Osteoblast (primary cell): ENCODE measurements at regions not wholly inside any gene's neighbourhood (a gene's known extent, or its start where the extent isn't known, plus 50 kb on each side); places are given as distances from the start of the nearest gene placed in this dataset.

Experiments
- DNase-seq: peaks from one replicate; pipeline ENCODE4 v3.0.0; 2011; ENCODE audit warnings: low spot score, mixed read lengths; ENCODE audit not compliant: insufficient read length; ENCODE audit errors: missing footprints
- H2AFZ ChIP-seq: 2 replicates; pipeline ENCODE4 v1.6.0; 2011; ENCODE audit warnings: mild to moderate bottlenecking, low read length
- H3K27ac ChIP-seq: 2 replicates; pipeline ENCODE4 v1.5.1; 2011; ENCODE audit warnings: mild to moderate bottlenecking, low read depth, low read length, moderate library complexity
- H3K27me3 ChIP-seq: 2 replicates; pipeline ENCODE4 v1.6.0; 2012; ENCODE audit warnings: mild to moderate bottlenecking, control low read depth, inconsistent platforms, low read length, moderate library complexity; ENCODE audit not compliant: insufficient read depth
- H3K36me3 ChIP-seq: 2 replicates; pipeline ENCODE4 v1.5.1; 2011; ENCODE audit warnings: mild to moderate bottlenecking, low read length, control low read depth, moderate library complexity; ENCODE audit not compliant: insufficient read depth
- H3K4me1 ChIP-seq: 2 replicates; pipeline ENCODE4 v1.5.1; 2011; ENCODE audit warnings: mild to moderate bottlenecking, low read length, control low read depth, moderate library complexity; ENCODE audit not compliant: insufficient read depth
- H3K4me2 ChIP-seq: 2 replicates; pipeline ENCODE4 v1.6.0; 2011; ENCODE audit warnings: mild to moderate bottlenecking, low read length; ENCODE audit not compliant: insufficient read depth
- H3K4me3 ChIP-seq: fragments of 200-600 bp; sonication (generic); 3 replicates; pipeline ENCODE4 v1.5.1; 2012; ENCODE audit warnings: mild to moderate bottlenecking, low read length, inconsistent platforms; ENCODE audit not compliant: insufficient read depth
- H3K79me2 ChIP-seq: 2 replicates; pipeline ENCODE4 v1.6.0; 2012; ENCODE audit warnings: mild to moderate bottlenecking, low read length, control low read depth, inconsistent platforms; ENCODE audit not compliant: insufficient read depth
- H3K9me3 ChIP-seq: 2 replicates; pipeline ENCODE4 v1.5.1; 2011; ENCODE audit warnings: low read depth, low read length, control low read depth
- H4K20me1 ChIP-seq: 2 replicates; pipeline ENCODE4 v1.6.0; 2012; ENCODE audit warnings: mild to moderate bottlenecking, low read length, control low read depth; ENCODE audit not compliant: insufficient read depth
- TF ChIP-seq, protein P1 (sequence below): IDR thresholded peaks from 2 replicates; pipeline ENCODE4 v1.5.1; 2011; ENCODE audit warnings: mild to moderate bottlenecking, low read depth, low read length, moderate library complexity; ENCODE audit errors: extremely low read depth

DNA sequence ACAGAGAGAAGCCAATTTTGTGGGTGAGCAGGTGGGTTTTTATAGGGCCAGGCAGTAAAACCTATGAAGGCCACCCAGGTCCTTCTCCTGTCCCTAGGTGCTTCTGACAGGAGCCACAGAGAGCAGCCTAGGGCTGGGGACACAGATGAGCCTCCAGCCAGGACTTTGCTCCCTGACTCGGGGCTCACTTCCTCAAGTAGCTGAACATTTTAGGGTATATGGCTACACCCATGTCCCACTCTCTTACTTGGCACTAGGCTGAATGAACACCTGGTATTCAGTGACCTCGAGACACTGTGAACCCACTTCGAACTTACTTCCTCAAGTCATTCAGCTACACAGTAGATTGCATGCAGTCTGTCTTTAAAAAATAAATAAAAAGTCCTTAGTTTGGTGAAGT is 217.3 kb downstream of the MID1IP1 start:
- TF ChIP-seq, protein P1, sequence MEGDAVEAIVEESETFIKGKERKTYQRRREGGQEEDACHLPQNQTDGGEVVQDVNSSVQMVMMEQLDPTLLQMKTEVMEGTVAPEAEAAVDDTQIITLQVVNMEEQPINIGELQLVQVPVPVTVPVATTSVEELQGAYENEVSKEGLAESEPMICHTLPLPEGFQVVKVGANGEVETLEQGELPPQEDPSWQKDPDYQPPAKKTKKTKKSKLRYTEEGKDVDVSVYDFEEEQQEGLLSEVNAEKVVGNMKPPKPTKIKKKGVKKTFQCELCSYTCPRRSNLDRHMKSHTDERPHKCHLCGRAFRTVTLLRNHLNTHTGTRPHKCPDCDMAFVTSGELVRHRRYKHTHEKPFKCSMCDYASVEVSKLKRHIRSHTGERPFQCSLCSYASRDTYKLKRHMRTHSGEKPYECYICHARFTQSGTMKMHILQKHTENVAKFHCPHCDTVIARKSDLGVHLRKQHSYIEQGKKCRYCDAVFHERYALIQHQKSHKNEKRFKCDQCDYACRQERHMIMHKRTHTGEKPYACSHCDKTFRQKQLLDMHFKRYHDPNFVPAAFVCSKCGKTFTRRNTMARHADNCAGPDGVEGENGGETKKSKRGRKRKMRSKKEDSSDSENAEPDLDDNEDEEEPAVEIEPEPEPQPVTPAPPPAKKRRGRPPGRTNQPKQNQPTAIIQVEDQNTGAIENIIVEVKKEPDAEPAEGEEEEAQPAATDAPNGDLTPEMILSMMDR: no peak
- H2AFZ ChIP-seq: no peak overlapping the region
- H3K4me3 ChIP-seq: no peak overlapping the region
- no peak for DNase-seq
- H3K4me2 ChIP-seq: no peak overlapping the region
- no peaks in the 10 kb centered on the region for H3K36me3 ChIP-seq
- H3K9me3 ChIP-seq: no peaks in the 10 kb centered on the region
- H3K27me3 ChIP-seq: peaks cover 5% of the 10 kb centered on the region
- H3K27ac ChIP-seq: no peak overlapping the region
- peaks cover 3% of the 10 kb centered on the region for H3K4me1 ChIP-seq
- H3K79me2 ChIP-seq: no peaks in the 10 kb centered on the region
- no peaks in the 10 kb centered on the region for H4K20me1 ChIP-seq

DNA sequence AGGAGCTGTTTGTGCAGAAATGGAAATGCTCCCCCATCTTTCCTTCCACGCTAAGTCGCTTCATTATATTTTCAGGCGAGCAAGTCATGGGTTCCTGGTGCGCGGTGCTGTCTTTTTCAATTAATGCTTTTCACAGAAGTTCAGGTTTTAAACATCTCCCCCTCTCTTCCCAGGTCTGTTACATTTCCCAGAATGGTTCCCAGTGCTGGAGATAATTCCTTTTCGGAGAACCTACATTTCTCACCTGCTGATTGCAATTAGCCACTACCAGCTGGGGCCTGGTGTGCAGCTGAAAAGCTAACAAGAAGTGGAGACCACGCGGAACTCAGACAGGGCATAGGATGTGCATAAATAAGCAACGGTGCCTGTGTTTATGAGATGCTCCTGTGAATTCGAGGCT is 217.8 kb downstream of the MID1IP1 start:
- H2AFZ ChIP-seq: no peak overlapping the region
- no peak for DNase-seq
- TF ChIP-seq, protein P1: no peak
- no peak overlapping the region for H3K4me3 ChIP-seq
- no peaks in the 10 kb centered on the region for H3K9me3 ChIP-seq
- no peaks in the 10 kb centered on the region for H4K20me1 ChIP-seq
- H3K4me1 ChIP-seq: peaks cover 3% of the 10 kb centered on the region
- no peaks in the 10 kb centered on the region for H3K79me2 ChIP-seq
- no peak overlapping the region for H3K4me2 ChIP-seq
- peaks cover 5% of the 10 kb centered on the region for H3K27me3 ChIP-seq
- H3K36me3 ChIP-seq: no peaks in the 10 kb centered on the region
- no peak overlapping the region for H3K27ac ChIP-seq

DNA sequence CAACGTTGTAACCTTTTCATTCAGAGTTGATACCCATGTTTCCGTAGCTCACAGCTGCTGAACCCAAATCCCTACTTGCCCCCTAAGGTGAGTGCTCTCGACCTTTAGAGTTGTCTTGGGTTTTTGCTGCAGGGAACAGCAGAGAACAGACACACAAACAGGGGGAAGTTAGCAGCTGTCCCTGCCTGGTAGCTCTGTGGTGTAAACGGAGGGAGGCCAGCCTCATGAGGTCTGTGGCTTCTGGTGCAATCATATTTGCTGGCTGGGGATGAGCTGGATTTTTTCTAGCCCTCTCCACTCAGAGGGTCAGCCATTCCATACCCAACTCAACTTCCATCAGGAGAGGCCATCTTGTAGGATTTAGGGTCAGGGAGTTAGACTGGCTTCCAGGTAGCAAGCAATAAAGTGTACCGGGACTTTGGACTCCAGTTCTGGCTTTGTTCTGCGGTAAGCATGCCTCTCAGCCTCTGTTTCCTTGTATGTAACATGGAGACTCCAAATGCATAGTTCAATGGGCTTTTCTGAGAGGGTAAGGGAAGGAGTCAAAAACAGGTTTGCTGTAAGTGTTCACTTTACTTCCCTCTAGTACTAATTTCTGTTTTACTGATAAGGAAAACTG is 218.9 kb downstream of the MID1IP1 start:
- TF ChIP-seq, protein P1: no peak
- no peak overlapping the region for H3K4me3 ChIP-seq
- H3K27me3 ChIP-seq: peaks cover 5% of the 10 kb centered on the region
- H3K27ac ChIP-seq: no peak overlapping the region
- no peak for DNase-seq
- no peaks in the 10 kb centered on the region for H3K9me3 ChIP-seq
- no peaks in the 10 kb centered on the region for H4K20me1 ChIP-seq
- no peaks in the 10 kb centered on the region for H3K79me2 ChIP-seq
- peaks cover 3% of the 10 kb centered on the region for H3K4me1 ChIP-seq
- H3K4me2 ChIP-seq: no peak overlapping the region
- H2AFZ ChIP-seq: no peak overlapping the region
- H3K36me3 ChIP-seq: no peaks in the 10 kb centered on the region

GRCh38 chrX:39022106-39022505 is 220.8 kb downstream of the MID1IP1 start:
- no peak overlapping the region for H3K4me2 ChIP-seq
- TF ChIP-seq, protein P1: no peak
- no peak for DNase-seq
- no peaks in the 10 kb centered on the region for H3K79me2 ChIP-seq
- H3K9me3 ChIP-seq: no peaks in the 10 kb centered on the region
- H3K4me3 ChIP-seq: no peak overlapping the region
- H3K36me3 ChIP-seq: no peaks in the 10 kb centered on the region
- no peaks in the 10 kb centered on the region for H4K20me1 ChIP-seq
- H3K27ac ChIP-seq: peak overlapping the region; percentile 41
- H3K4me1 ChIP-seq: peaks cover 3% of the 10 kb centered on the region
- H3K27me3 ChIP-seq: peaks cover 5% of the 10 kb centered on the region
- H2AFZ ChIP-seq: no peak overlapping the region
